GM18517 (cell line): ENCODE measurements at regions not wholly inside any gene's neighbourhood (a gene's known extent, or its start where the extent isn't known, plus 50 kb on each side); places are given as distances from the start of the nearest gene placed in this dataset.

Source experiments
- ATAC-seq: cut with Tn5 transposase; IDR thresholded peaks from one replicate; pipeline ENCODE4 v1.9.1; 2021; ENCODE audit warnings: mild to moderate bottlenecking, moderate library complexity; ENCODE audit not compliant: unreplicated experiment

DNA sequence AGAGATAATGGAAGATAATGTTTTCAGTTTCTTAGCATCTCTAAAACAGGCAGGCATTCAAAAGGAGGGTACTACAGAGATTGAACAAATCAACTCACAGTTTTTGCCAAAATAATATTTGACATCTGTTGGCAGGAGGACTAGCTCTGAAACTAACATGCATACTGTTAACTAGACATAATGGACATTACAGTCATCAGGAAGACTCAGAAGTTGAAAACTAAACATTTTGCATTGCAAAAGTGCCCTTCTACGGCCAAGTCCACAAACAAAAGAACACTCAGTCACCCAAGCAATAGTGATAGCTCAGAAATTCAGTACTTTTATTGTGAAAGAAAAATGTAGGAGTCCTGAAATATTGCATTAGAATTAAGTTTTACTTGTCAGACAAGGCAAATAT lies 399.0 kb downstream of the HGF start:
- ATAC-seq, result no peak

DNA sequence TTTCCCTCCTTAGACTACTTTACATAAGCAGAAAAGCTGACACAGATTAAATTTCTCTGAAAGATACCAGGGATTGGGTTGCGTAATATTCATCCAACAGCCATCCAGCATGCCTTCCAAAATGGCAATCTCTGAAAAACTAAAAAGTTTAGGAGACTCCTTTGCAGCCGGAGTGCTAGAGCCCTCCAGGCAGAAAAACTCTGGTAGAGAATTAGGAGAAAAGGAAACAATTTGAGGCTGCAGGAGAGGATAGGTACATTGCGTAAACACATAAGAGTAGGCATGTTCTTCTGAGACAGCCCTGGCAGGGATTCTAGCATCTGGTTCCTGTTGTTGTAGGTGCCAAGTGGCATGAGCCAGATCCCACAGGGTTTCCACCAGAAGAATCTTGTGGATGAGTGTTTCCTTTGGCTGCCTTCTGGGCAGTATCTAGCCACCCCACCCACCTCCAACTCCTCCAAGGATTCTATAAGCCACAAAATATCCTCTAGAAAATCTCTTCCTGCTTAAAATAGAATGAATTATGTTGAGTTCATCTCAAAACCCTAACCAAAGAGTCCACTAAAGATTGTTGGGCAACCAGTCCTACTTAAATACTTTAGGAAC lies 402.4 kb downstream of the HGF start:
- no peak for ATAC-seq

DNA sequence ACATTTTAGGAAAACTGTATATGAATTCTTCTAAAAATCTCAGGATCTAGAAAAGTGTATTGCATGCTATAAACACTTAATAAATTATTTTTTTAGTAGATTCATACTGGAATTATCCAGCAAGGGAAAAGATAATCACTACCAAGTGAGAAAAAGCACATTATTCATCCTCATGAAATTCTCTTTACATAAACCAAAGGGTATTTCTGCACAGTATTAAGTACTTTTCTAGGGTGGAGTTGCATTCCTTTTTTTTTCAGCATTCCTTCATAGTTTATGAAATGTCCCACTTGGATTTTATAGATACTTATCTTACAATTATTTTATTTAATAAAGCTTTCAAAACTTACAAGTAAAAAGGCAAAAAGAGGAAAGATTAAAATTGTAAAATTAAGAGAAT lies 403.3 kb downstream of the HGF start:
- no peak for ATAC-seq

DNA sequence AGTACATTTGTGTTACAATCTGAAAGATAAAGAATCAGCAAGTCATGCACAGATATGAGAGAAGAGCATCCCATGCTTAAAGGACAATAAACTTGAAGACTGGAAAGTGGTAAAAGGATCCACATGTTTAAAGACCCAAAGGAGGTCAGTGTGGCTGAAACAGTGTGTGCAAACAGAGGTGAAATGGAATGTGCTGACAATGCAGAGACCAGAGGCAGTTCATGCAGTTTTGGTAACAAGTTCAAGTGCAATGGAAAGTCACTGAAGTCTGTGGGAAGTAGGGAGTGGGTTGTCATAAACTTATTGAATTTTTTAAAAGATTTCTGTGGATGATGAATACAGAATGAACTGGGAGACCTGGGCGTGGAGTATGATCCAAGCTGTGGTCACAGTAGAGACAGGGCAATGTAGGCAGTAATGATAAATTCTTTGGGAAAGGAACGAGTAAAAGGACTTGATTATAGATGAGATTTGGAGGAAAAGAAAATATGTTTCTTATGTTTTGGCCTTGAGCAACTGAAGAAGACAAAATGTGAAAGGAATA lies 408.0 kb downstream of the HGF start:
- ATAC-seq, result no peak

DNA sequence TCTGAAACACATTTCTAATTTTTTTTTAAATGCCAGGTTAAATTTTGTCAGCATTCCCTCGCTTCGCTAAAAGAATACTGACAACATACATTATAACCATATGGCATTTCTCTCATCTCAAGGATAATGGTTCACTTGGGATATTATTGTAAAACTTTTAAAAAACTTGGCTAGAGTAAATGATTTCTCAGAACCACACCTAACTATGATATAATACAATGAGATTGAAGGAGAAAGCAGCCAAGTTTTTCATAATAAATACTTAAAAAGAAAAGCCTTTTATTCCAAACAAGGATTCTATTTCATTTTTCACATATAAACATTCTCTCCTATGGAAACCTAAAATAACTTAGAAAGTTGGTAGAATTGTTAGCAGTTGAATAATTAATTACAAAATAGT lies 413.9 kb downstream of the HGF start:
- ATAC-seq, result no peak

DNA sequence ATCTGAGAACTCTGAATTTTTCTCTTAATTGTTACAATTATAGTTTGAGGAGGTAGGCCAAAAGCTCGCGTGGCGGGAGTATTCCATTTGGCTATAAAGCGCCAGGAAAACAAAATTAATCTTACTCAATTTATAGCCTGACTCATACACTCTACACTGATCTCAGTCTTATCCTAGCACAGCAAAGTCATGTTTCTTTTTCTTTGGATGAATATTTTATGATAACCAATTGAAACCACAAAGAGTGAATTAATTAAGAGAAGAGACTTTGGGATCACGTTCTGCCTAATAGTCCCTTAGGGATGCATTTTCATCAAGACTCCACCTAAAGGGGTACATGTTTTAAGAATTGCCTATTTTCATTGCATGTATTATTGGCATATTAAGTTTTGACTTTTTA lies 420.8 kb downstream of the HGF start:
- no peak for ATAC-seq

DNA sequence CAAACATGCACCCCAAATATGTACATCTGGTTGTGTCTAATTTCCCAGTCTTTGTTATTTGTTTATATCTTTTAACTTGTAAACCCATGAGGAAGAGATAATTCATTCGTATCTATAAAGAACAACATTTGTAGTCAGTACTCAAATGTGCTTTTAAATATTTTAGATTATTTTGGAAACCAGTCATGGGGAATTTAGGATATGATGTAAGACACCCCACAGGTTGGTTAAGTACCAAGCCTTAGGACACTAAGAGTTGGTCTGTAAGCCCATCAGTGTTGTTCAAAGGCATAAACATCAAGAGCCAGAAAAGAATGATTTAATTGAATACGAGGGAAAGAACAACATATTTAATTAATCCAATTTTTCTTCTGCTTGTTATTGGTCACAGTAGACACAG lies 421.1 kb upstream of the SEMA3C start:
- ATAC-seq, result no peak

DNA sequence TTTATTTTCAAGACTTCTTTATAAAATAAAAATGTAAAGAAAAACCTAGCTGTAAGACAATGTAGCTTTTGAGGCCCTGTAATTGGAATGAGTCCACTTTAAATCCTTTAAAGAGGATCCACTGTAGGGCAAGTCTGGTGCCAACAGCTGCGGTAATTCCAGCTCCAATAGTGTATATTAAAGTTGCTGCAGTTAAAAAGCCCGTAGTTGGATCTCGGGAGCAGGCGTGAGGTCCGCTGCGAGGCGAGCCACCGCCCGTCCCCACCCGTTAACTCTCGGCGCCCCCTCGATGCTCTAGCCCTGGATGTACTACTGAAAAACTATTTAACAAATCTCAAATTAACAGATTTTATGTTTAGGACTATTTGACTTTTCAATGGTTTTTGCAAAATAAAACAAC lies 414.7 kb upstream of the SEMA3C start:
- no peak for ATAC-seq

DNA sequence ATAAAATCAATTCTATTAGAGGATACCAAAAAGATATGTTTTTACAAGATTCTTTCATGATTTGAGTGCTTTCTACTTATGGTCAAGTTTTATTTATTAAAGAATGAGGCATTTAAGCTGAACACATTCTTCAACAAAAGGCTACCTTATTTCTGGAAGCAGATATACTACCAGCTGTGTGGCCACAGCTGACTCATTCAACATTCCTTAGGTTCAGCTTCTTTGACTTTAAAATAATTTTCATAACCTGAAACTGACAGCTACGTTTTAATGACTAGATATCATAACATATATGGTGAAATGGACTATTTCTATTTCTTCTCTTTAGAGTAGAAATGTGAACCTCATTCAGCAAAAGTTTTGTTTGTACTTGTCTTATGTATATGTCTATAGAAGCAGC lies 414.2 kb upstream of the SEMA3C start:
- no peak for ATAC-seq

DNA sequence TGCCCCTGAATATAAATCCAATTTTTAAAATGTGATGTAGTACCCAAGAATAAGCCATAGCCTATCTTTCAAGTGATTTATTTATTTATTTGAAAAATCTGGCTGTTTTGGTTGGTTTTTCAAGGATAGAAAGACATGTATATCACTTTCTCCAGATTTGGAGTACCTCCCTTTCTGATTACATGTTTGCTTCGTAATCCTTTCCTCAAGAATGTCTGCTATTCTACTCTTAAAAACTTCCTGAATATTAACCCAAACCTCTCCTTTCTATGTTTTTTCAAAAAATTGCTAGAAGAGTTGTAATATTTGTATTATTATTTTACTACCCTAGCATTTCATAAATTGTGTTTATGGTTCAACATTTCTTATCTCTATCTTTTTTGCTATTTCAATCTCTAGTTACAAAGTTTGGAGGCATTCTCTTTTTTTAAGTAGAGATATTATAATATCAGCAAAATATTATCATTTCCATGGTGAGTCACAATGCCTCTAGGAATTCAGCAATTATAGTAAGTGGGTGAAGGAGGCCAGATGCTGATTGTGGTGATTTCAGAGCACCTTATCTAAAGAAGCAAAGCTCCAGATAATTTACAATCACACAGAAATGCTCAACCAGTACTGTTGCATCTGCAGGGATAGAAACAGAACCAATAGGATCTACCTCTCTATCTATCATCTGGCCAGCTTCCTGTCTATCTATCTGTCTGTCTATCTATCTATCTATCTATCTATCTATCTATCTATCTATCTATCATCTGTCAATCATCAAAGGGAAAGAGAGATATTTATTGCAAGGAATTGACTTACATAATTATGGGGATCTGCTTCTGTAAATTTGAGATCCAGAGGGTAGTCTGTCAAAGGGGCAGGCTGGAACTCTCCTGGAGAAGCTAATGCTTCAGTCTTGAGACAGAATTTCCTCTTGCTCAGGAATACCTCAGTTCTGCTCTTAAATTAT lies 412.5 kb upstream of the SEMA3C start:
- no peak for ATAC-seq

DNA sequence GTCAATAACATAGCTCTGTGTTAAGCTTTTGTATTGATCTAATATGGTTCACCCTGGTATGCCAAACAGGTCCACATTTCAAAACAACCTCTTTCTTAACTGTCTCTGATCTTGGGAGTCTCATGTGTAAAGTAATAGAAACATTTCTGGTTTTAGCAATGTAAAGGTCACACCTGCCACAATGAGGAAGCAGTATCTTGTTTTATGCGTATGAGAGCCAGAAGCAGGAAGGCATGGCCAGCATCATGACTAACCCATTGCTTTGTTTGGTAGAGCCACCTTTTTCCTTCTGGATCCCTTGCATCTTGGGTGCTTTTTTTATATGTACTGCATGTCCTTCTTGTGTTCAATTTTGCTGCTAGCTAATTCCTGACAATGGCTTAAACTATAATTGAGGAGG lies 411.3 kb upstream of the SEMA3C start:
- ATAC-seq, result no peak

DNA sequence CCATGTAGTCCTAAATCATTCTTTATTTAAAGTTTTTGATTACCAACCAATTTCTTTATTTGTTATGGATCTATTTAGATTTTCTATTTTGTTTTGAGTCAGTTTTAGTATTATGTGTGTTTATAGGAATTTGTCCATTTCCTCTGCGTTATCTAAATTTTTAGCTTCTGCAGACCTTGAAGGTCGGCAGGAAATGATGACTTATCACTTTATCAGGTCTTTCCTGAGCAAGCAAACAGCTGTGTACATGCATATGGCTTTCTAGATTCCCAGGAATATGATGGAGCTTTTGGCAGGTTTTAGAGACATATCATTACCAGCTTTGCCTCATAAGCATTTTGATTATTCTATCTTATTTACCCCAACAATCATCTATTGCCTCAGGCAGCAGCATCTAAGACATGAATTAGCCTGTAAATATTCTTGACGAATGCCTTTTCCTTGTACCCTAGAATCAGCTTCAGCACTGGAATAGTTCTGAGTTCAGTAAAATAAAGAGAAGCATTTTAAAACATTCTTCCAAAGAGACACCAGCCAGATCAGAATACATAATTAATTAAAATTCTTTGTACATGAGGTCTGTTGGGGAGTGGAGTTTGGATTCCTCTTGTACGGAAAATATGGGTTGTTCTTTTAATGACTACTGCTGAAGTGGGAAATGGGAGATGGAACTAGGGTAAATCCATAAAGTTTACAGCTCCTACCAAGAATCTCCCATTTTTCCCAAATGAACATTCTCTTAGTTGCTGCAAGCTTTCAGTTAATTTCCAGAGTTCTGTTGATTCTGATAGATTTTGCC lies 408.8 kb upstream of the SEMA3C start:
- ATAC-seq, result no peak

DNA sequence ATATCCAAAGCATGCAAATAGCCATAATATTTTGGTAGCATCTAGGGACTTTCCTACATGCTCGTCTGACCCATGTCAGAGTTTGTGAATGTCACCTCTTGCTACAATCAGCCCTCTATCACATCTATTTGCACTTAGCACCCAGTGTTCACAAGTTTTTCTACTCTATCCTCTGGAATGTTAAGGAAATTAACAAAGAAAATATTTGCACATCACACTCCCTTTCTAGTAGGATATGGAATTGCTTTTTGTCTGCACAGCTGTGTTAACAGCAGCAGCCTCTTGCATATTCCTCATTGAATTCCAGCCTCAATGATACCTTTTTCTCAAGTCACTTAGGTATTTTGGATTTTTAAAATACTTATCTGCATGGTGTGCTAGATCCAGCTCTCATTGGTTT lies 403.1 kb upstream of the SEMA3C start:
- ATAC-seq, result no peak

DNA sequence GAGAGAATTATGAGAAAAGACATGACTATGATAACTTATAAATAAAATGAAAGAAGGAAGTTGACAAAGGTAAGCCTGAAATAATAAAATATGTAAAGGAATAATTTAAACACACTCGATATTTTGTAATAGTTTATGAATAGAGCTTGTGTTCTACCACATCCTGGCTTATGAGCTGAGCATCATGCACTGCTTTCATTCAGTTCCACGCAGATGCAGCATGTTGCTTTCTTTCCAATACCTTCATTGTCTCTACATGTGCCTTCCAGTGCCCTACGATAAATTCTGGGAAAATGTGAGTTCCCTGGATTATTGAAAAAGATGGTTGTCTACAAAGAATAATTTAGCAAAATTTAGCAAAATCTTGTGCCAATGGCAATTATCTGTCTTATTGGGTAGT lies 398.9 kb upstream of the SEMA3C start:
- ATAC-seq, result no peak

DNA sequence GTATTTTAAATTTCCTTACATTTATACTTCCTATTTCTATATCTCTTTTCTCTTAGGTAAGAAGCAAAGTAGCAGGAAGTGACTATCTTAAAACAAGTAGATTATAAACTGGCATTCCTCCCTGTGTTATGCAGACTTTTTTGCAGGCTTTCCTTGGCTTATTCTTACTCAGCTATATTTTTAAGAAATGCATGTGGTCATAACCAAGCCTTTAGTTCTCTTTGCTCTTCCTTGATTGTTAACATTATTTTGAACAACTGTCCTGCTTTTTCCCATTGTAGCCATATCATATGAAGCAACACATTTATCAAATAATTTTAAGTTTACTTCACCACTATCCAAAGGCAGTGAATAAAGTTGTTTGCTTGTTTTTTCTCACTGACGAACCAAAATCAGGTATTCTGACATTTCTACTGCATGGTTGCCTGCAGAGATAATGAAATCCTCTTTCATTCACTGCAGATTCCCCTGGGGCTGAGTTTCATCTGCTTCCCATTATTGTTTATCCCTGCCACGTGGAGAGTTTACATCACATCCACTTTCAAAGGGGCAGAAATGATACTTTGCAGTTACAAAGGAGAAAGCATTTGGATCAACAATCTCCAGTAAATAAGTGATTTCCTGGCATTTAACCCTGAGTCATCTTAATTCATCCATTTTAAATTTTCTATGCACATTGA lies 389.9 kb upstream of the SEMA3C start:
- ATAC-seq, result no peak

DNA sequence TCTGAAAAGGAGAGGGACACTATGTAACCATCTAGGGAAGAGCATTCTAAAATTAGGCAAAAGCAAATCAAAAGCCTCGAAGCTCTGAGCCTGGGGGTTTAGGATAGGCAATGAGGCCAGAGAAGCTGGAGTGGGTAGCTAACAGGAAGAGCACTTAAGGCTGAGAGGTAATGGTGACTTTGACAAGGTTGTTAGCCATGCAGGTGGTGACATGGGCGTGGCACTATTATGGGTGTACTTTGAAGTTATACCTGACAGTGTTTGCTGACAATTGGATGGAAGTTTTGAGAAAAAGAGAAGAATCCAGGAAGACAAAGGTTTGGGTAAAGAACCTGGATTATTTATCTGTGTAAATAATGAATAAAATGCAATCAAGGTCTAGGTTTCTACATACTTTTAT lies 383.0 kb upstream of the SEMA3C start:
- ATAC-seq, result no peak

DNA sequence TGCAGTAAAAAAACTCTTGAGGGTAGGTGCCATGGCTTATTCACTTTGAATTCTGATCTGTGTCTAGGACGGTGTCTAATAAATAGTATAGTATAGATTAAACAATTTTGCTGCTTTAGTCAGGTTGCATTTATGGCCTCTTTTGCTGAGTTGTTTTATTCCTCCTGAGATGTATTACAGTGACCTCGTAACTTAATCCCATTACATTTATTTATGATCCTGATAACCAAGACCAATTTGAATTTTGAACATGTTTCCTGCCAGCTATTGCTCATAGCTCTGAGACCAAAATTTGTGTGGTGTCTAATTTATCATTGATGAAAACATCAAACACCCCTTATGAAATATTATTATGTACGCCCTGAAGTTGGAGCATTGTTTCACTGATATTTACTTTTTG lies 381.9 kb upstream of the SEMA3C start:
- ATAC-seq, result no peak

DNA sequence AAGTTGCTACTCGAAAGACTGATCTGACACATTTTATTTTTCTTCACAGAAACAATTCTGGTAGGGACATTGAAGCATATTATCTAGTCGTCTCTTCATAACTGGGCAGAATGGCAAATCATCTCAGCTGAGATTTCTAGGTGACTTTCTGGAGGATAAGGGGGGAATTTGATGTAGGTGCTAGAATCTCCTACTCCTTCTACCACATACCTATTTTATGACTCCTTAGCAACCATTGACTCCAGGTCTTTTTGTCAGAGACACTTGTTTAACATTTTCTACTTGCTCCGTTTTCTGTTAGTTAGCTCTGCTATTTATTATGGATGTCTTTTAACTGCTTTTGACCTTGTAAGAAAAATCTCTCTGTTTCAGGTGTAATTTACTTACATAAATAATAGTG lies 380.9 kb upstream of the SEMA3C start:
- no peak for ATAC-seq

DNA sequence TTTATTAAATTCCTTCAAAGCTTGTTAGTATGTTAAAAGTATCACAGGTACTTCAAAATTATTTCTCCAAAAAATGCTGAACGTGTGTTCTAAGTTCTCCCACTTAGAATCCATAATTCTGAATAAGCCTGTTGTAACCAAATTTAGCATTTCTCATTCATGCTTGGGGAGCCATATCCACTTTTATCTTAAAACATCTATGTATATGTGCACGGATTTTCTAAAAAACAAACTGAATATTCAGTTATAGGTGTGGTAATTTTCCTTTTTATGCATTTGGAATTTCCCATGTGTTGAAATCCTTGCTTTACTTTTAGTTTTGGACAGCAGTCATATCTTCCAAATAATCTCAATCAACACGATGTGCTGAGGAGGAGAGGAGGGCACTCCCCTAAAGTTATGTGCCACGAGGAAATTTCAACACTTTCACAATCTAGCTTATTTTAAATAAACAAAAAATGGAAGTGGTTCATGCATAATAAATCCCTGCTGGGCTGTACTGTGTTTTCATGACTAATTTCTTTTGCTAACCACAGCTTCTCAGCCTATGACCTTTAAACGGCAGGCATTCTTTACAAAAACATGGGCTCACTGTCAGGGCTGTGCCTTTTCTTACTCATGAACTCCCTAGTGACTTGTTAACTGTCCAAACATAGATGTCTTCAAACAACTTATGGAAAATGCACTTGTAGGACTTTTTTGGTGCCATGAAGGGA lies 380.3 kb upstream of the SEMA3C start:
- ATAC-seq, result no peak

DNA sequence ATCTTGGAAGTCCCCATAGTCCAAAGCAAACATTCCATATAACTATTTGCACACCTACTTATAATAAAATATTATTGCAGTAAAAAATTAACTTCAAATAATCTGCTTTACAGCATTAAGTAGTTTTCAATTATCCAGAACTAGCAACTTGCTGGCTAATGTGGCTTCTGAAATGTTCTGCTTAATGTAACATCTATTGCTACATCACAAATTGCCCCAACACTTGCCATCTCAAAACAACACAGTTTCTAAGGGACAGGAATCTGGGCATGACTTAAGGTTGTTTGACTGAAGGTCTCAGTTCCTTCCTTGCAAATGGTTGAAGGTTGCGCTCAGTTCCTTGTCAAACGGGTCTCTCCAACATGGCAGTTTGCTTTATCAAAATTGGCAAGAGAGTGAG lies 378.5 kb upstream of the SEMA3C start:
- no peak for ATAC-seq
